HG02588 (cell line): ENCODE measurements at regions not wholly inside any gene's neighbourhood (a gene's known extent, or its start where the extent isn't known, plus 50 kb on each side); places are given as distances from the start of the nearest gene placed in this dataset.

ENCODE experiments used
- ATAC-seq: cut with Tn5 transposase; IDR thresholded peaks from one replicate; pipeline ENCODE4 v1.9.1; 2021; ENCODE audit warnings: mild to moderate bottlenecking, moderate library complexity; ENCODE audit not compliant: unreplicated experiment

GRCh38 chr12:60281522-60281921 is 685.7 kb downstream of the SLC16A7 start:
- ATAC-seq: no peak

GRCh38 chr12:60290532-60290931 is 694.7 kb downstream of the SLC16A7 start:
- ATAC-seq: no peak

GRCh38 chr12:60308366-60308991 is 712.6 kb downstream of the SLC16A7 start:
- ATAC-seq: no peak

- ATAC-seq: no peak
These were observed 716.1 kb downstream of the SLC16A7 start for GRCh38 chr12:60311940-60312339.

GRCh38 chr12:60317361-60317760 is 721.5 kb downstream of the SLC16A7 start:
- ATAC-seq: no peak

GRCh38 chr12:60324746-60325145 is 728.9 kb downstream of the SLC16A7 start:
- ATAC-seq: no peak

- no peak for ATAC-seq
These were observed 737.6 kb downstream of the SLC16A7 start for GRCh38 chr12:60333461-60333860.

- ATAC-seq: no peak
These were observed 739.9 kb downstream of the SLC16A7 start for GRCh38 chr12:60335745-60336144.

GRCh38 chr12:60337839-60338549 is 742.2 kb downstream of the SLC16A7 start:
- no peak for ATAC-seq

GRCh38 chr12:60345442-60345841 is 749.6 kb downstream of the SLC16A7 start:
- no peak for ATAC-seq

- no peak for ATAC-seq
These were observed 753.6 kb downstream of the SLC16A7 start for GRCh38 chr12:60349232-60349978.

- ATAC-seq: no peak
These were observed 791.5 kb downstream of the SLC16A7 start for GRCh38 chr12:60387356-60387755.

GRCh38 chr12:60391051-60391450 is 795.2 kb downstream of the SLC16A7 start:
- ATAC-seq: no peak

GRCh38 chr12:60391791-60392190 is 796.0 kb downstream of the SLC16A7 start:
- ATAC-seq: no peak

- ATAC-seq: no peak
These were observed 797.3 kb downstream of the SLC16A7 start for GRCh38 chr12:60393093-60393492.

- no peak for ATAC-seq
These were observed 798.8 kb downstream of the SLC16A7 start for GRCh38 chr12:60394665-60395064.

- ATAC-seq: no peak
These were observed 802.7 kb downstream of the SLC16A7 start for GRCh38 chr12:60398547-60398946.

- no peak for ATAC-seq
These were observed 803.2 kb downstream of the SLC16A7 start for GRCh38 chr12:60399064-60399463.

- ATAC-seq: no peak
These were observed 807.2 kb downstream of the SLC16A7 start for GRCh38 chr12:60402996-60403395.

GRCh38 chr12:60415351-60415750 is 819.5 kb downstream of the SLC16A7 start:
- ATAC-seq: no peak

GRCh38 chr12:60419986-60420385 is 824.2 kb downstream of the SLC16A7 start:
- ATAC-seq: no peak

- no peak for ATAC-seq
These were observed 825.9 kb downstream of the SLC16A7 start for GRCh38 chr12:60421741-60422140.
